IPS DF 6.9 (cell line): ENCODE measurements at regions not wholly inside any gene's neighbourhood (a gene's known extent, or its start where the extent isn't known, plus 50 kb on each side); places are given as distances from the start of the nearest gene placed in this dataset.

Experiments
- DNase-seq: peaks from one replicate; pipeline ENCODE4 v3.0.0-alpha.2; 2013; ENCODE audit warnings: low read depth, low spot score
- H3K27ac ChIP-seq: one replicate; pipeline ENCODE4 v1.5.1; 2013; ENCODE audit warnings: low read length, control low read depth
- H3K27me3 ChIP-seq: 2 replicates; pipeline ENCODE4 v1.6.1; 2013; ENCODE audit warnings: mild to moderate bottlenecking, low read length; ENCODE audit not compliant: control insufficient read depth, insufficient read depth
- H3K36me3 ChIP-seq: 2 replicates; pipeline ENCODE4 v1.6.1; 2013; ENCODE audit warnings: low read length; ENCODE audit not compliant: control insufficient read depth, insufficient read depth
- H3K4me1 ChIP-seq: 2 replicates; pipeline ENCODE4 v1.6.1; 2013; ENCODE audit warnings: low read length; ENCODE audit not compliant: control insufficient read depth, insufficient read depth
- H3K4me3 ChIP-seq: 2 replicates; pipeline ENCODE4 v1.5.1; 2013; ENCODE audit warnings: mild to moderate bottlenecking, low read length
- H3K9me3 ChIP-seq: 2 replicates; pipeline ENCODE4 v1.6.1; 2013; ENCODE audit warnings: low read length, inconsistent platforms; ENCODE audit not compliant: control insufficient read depth, insufficient read depth
- WGBS: extraction: QIAGEN DNeasy Blood & Tissue Kit; methylation state at CpG from one replicate; pipeline ENCODE4 v1.1.7; 2013; ENCODE audit warnings: mixed read lengths, missing lambda C conversion rate; ENCODE audit not compliant: insufficient read length, insufficient coverage; 5-methylcytosine and 5-hydroxymethylcytosine counted together

- H3K4me1 ChIP-seq, result no peaks in the 10 kb centered on the region
- no peak for DNase-seq
- no peaks in the 10 kb centered on the region for H3K27me3 ChIP-seq
- peaks cover 3% of the 10 kb centered on the region for H3K9me3 ChIP-seq
- H3K4me3 ChIP-seq, result no peak overlapping the region
- no CpG with 5 or more reads among the region's 2 CpGs for WGBS
- H3K36me3 ChIP-seq, result no peaks in the 10 kb centered on the region
- H3K27ac ChIP-seq, result no peak overlapping the region
Measured at GRCh38 chr22:22977479-22978200, 90.0 kb downstream of the IGLL5 start.

DNA sequence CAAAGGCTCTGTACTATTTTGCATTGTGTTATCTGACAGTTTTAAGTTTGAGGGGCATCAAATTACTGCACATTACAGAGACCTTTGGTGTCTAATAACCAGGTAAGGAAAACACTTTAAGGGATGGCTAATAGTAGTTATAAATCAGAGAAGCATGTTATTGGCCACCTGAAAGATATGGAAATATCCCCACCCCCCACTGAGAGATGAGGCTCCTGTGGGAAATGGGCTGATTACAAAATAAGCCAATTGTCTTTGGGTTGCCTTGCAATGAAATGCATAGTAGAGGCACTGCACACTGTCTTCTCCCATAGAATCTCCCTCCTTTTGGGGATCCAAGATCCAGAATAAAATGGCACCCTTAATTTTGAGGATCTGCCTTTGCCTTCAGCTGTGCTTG, 91.0 kb downstream of the IGLL5 start:
- no peaks in the 10 kb centered on the region for H3K36me3 ChIP-seq
- peaks cover 3% of the 10 kb centered on the region for H3K9me3 ChIP-seq
- no peaks in the 10 kb centered on the region for H3K4me1 ChIP-seq
- no peak overlapping the region for H3K4me3 ChIP-seq
- DNase-seq, result no peak
- no peak overlapping the region for H3K27ac ChIP-seq
- no peaks in the 10 kb centered on the region for H3K27me3 ChIP-seq

- no peaks in the 10 kb centered on the region for H3K27me3 ChIP-seq
- no peak for DNase-seq
- WGBS, result no CpG with 5 or more reads among the region's 4 CpGs
- H3K4me3 ChIP-seq, result no peak overlapping the region
- peaks cover 6% of the 10 kb centered on the region for H3K9me3 ChIP-seq
- H3K27ac ChIP-seq, result no peak overlapping the region
- H3K4me1 ChIP-seq, result no peaks in the 10 kb centered on the region
- no peaks in the 10 kb centered on the region for H3K36me3 ChIP-seq
Measured at GRCh38 chr22:22979121-22979724, 91.1 kb upstream of the GNAZ start.

DNA sequence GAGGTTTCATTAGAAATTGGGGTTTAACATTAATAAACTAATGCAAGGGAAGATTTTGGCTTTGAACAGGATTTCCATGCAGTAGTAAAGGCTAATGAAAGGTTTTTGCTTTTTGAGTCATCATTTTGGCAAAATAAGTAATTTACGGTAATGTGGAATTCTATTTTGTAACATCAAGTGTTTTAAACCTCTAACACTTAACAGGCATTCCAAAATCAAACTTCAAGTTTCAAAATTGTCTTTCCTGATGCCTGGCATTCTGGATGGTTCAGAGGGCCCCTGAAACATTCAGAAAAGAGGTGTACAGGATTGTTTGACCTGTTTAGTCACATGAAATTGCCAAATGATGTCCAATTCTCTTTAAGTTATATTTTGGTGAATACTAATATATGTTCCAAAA, 90.4 kb upstream of the GNAZ start:
- Histone ChIP-seq H3K27ac (no peak overlapping the region), H3K4me1 (no peaks in the 10 kb centered on the region), H3K9me3 (peaks cover 7% of the 10 kb centered on the region), H3K27me3 (no peaks in the 10 kb centered on the region), H3K36me3 (no peaks in the 10 kb centered on the region), H3K4me3 (no peak overlapping the region)
- DNase-seq, result no peak
- WGBS, result no CpG with 5 or more reads among the region's 1 CpG

GRCh38 chr22:22981670-22982571, 88.4 kb upstream of the GNAZ start:
- WGBS, result no CpG with 5 or more reads among the region's 3 CpGs
- Histone ChIP-seq H3K27me3 (no peaks in the 10 kb centered on the region), H3K4me3 (no peak overlapping the region), H3K36me3 (no peaks in the 10 kb centered on the region), H3K9me3 (peaks cover 7% of the 10 kb centered on the region), H3K4me1 (no peaks in the 10 kb centered on the region), H3K27ac (no peak overlapping the region)
- DNase-seq, result no peak

GRCh38 chr22:22982616-22983015, 87.7 kb upstream of the GNAZ start:
- Histone ChIP-seq H3K9me3 (peaks cover 7% of the 10 kb centered on the region), H3K27ac (no peak overlapping the region), H3K27me3 (no peaks in the 10 kb centered on the region), H3K36me3 (no peaks in the 10 kb centered on the region), H3K4me3 (no peak overlapping the region), H3K4me1 (no peaks in the 10 kb centered on the region)
- no CpG with 5 or more reads among the region's 2 CpGs for WGBS
- no peak for DNase-seq

- no peaks in the 10 kb centered on the region for H3K36me3 ChIP-seq
- no peaks in the 10 kb centered on the region for H3K4me1 ChIP-seq
- no CpG with 5 or more reads among the region's 2 CpGs for WGBS
- no peak overlapping the region for H3K27ac ChIP-seq
- no peak overlapping the region for H3K4me3 ChIP-seq
- H3K27me3 ChIP-seq, result no peaks in the 10 kb centered on the region
- H3K9me3 ChIP-seq, result peaks cover 7% of the 10 kb centered on the region
- no peak for DNase-seq
Measured at GRCh38 chr22:22983123-22983522, 87.2 kb upstream of the GNAZ start.

DNA sequence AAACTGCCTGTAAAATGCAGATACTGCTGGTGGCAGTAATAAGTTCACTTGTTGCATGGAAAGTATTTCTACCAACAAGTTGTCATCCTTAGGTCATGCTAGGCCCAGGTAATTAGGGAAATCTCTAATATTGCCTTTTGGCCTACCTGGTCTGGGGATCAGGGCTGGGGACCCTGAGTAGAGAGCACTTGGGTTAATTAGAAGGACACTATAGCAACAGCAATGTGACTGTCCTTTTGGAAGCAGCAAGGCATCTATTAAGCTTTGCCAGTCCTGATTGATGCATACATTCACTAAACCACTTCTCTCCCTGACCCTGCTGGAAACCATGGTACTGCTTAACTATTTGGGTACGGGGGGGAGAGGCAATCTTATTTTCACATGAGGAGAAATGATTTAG, 86.5 kb upstream of the GNAZ start:
- no peaks in the 10 kb centered on the region for H3K36me3 ChIP-seq
- DNase-seq, result no peak
- no peak overlapping the region for H3K27ac ChIP-seq
- H3K4me3 ChIP-seq, result no peak overlapping the region
- no peaks in the 10 kb centered on the region for H3K27me3 ChIP-seq
- WGBS, result no CpG with 5 or more reads among the region's 1 CpG
- H3K9me3 ChIP-seq, result peaks cover 7% of the 10 kb centered on the region
- H3K4me1 ChIP-seq, result no peaks in the 10 kb centered on the region

DNA sequence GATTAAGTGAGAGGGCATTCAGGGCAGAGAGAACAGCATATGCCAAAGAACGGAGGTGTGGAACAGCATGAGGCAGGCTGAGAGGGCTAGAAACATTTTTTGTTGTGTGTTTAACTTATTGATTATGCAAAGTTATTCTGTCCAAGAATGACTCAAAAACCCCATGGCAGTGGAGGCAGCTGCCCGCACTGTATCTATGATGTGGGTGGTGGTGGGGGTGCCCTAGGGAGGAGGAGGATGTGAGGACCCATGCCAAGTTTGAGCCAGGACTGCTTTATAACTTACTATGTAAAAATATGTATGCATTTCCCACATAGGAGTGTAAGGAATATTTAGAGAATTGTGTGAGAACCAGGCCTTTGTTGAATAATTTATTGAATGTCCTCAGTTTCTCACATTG, 85.4 kb upstream of the GNAZ start:
- no peak for DNase-seq
- no CpG with 5 or more reads among the region's 2 CpGs for WGBS
- Histone ChIP-seq H3K4me1 (no peaks in the 10 kb centered on the region), H3K27me3 (no peaks in the 10 kb centered on the region), H3K36me3 (no peaks in the 10 kb centered on the region), H3K4me3 (no peak overlapping the region), H3K9me3 (peaks cover 6% of the 10 kb centered on the region), H3K27ac (no peak overlapping the region)

GRCh38 chr22:22986008-22986407, 84.3 kb upstream of the GNAZ start:
- no peak for DNase-seq
- Histone ChIP-seq H3K4me3 (no peak overlapping the region), H3K4me1 (no peaks in the 10 kb centered on the region), H3K27ac (no peak overlapping the region), H3K9me3 (peaks cover 6% of the 10 kb centered on the region), H3K27me3 (no peaks in the 10 kb centered on the region), H3K36me3 (no peaks in the 10 kb centered on the region)
- WGBS, result no CpG with 5 or more reads among the region's 2 CpGs
